OCI-LY1 (cell line): ENCODE measurements at regions not wholly inside any gene's neighbourhood (a gene's known extent, or its start where the extent isn't known, plus 50 kb on each side); places are given as distances from the start of the nearest gene placed in this dataset.

Source experiments
- H2AFZ ChIP-seq: fragments of 200-600 bp; sonication (generic), shearing (Covaris generic); 2 replicates; pipeline ENCODE4 v1.6.0; 2014; ENCODE audit warnings: antibody characterized with exemption, mild to moderate bottlenecking, low read length
- H3F3A ChIP-seq: fragments of 200-600 bp; sonication (generic), shearing (Covaris generic); 2 replicates; pipeline ENCODE4 v1.6.0; 2014; ENCODE audit warnings: mild to moderate bottlenecking, antibody characterized with exemption, low read length, moderate library complexity; ENCODE audit not compliant: insufficient read depth
- H3K27ac ChIP-seq: fragments of 200-600 bp; sonication (generic); 2 replicates; pipeline ENCODE4 v1.5.1; 2014; ENCODE audit warnings: low read length, mixed run types, mild to moderate bottlenecking, low read depth; ENCODE audit not compliant: poor library complexity, severe bottlenecking
- H3K27me3 ChIP-seq: fragments of 200-600 bp; sonication (generic); 2 replicates; pipeline ENCODE4 v1.6.0; 2014; ENCODE audit warnings: antibody characterized with exemption, mild to moderate bottlenecking, low read length, moderate library complexity; ENCODE audit not compliant: insufficient read depth
- H3K36me3 ChIP-seq: fragments of 200-600 bp; sonication (generic); 2 replicates; pipeline ENCODE4 v1.6.1; 2014; ENCODE audit warnings: mild to moderate bottlenecking, antibody characterized with exemption, low read length, moderate library complexity, mixed read lengths; ENCODE audit not compliant: insufficient read depth
- H3K4me1 ChIP-seq: fragments of 200-600 bp; sonication (generic); 2 replicates; pipeline ENCODE4 v1.5.1; 2014; ENCODE audit warnings: mild to moderate bottlenecking, low read length, moderate library complexity; ENCODE audit not compliant: insufficient read depth, severe bottlenecking
- H3K4me2 ChIP-seq: fragments of 200-600 bp; sonication (generic), shearing (Covaris generic); 2 replicates; pipeline ENCODE4 v1.6.1; 2014; ENCODE audit warnings: low read length
- H3K4me3 ChIP-seq: fragments of 200-600 bp; sonication (generic); 2 replicates; pipeline ENCODE4 v1.5.1; 2014; ENCODE audit warnings: low read length, low read depth, mild to moderate bottlenecking, mixed read lengths; ENCODE audit not compliant: poor library complexity, severe bottlenecking
- H3K79me2 ChIP-seq: fragments of 200-600 bp; shearing (Covaris generic); 2 replicates; pipeline ENCODE4 v1.6.1; 2016; ENCODE audit warnings: mixed run types, low read length, mixed read lengths; ENCODE audit not compliant: insufficient read depth
- H3K9ac ChIP-seq: fragments of 200-600 bp; sonication (generic), shearing (Covaris generic); 2 replicates; pipeline ENCODE4 v1.6.1; 2014; ENCODE audit warnings: mild to moderate bottlenecking, low read length, mixed read lengths
- H3K9me2 ChIP-seq: fragments of 200-600 bp; sonication (generic), shearing (Covaris generic); 2 replicates; pipeline ENCODE4 v1.6.1; 2014; ENCODE audit warnings: low read depth, mild to moderate bottlenecking, low read length, mixed read lengths
- H3K9me3 ChIP-seq: fragments of 200-600 bp; shearing (Covaris generic); 2 replicates; pipeline ENCODE4 v1.6.1; 2014; ENCODE audit warnings: low read length, mixed read lengths
- H4K20me1 ChIP-seq: fragments of 200-600 bp; sonication (generic), shearing (Covaris generic); 2 replicates; pipeline ENCODE4 v1.6.0; 2016; ENCODE audit warnings: mild to moderate bottlenecking, low read length; ENCODE audit not compliant: insufficient read depth
- EZH2 ChIP-seq: fragments of 200-600 bp; sonication (generic), shearing (Covaris generic); IDR thresholded peaks from 2 replicates; pipeline ENCODE4 v1.8.0; 2017; ENCODE audit warnings: borderline replicate concordance, mixed run types, mild to moderate bottlenecking, antibody characterized with exemption, low read length, moderate library complexity, mixed read lengths
- TF ChIP-seq, protein P1 (sequence below): fragments of 200-600 bp; sonication (generic), shearing (Covaris generic); IDR thresholded peaks from 2 replicates; pipeline ENCODE4 v1.5.1; 2017; ENCODE audit warnings: mild to moderate bottlenecking, antibody characterized with exemption, low read length, moderate library complexity, mixed read lengths

DNA sequence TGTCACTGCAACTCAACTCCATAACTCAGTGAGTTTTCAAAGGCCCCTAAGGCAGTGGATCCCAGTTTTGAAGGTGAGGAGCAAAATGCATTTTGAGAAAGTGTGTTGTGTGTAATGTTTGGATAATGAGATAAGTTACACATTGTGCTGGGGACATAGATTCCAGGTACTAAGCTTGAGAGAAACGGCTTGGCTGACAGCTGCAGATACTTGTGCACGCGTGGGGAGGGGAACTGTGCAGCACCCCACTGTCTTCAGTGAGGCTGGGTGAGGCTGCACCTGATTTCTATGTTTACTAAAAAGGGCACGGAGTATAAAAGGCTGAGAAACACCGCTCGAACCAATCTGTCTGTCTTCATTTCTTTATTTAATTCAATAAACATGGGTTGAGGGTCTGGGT, 254.0 kb upstream of the COPS8 start:
- H3K27me3 ChIP-seq, result no peaks in the 10 kb centered on the region; the same call in 1 of the 2 replicates
- no peak overlapping the region for H2AFZ ChIP-seq
- no peaks in the 10 kb centered on the region for H3K79me2 ChIP-seq
- no peaks in the 10 kb centered on the region for H3K9me3 ChIP-seq
- no peaks in the 10 kb centered on the region for H3K4me1 ChIP-seq
- no peaks in the 10 kb centered on the region for H3F3A ChIP-seq
- no peak overlapping the region for H3K4me2 ChIP-seq
- H3K9me2 ChIP-seq, result no peaks in the 10 kb centered on the region
- H3K4me3 ChIP-seq, result no peak overlapping the region
- no peak overlapping the region for H3K27ac ChIP-seq
- no peaks in the 10 kb centered on the region for H3K36me3 ChIP-seq
- TF ChIP-seq, protein P1, sequence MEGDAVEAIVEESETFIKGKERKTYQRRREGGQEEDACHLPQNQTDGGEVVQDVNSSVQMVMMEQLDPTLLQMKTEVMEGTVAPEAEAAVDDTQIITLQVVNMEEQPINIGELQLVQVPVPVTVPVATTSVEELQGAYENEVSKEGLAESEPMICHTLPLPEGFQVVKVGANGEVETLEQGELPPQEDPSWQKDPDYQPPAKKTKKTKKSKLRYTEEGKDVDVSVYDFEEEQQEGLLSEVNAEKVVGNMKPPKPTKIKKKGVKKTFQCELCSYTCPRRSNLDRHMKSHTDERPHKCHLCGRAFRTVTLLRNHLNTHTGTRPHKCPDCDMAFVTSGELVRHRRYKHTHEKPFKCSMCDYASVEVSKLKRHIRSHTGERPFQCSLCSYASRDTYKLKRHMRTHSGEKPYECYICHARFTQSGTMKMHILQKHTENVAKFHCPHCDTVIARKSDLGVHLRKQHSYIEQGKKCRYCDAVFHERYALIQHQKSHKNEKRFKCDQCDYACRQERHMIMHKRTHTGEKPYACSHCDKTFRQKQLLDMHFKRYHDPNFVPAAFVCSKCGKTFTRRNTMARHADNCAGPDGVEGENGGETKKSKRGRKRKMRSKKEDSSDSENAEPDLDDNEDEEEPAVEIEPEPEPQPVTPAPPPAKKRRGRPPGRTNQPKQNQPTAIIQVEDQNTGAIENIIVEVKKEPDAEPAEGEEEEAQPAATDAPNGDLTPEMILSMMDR, result no peak
- no peak for TF ChIP-seq EZH2
- H4K20me1 ChIP-seq, result no peaks in the 10 kb centered on the region
- no peak overlapping the region for H3K9ac ChIP-seq

DNA sequence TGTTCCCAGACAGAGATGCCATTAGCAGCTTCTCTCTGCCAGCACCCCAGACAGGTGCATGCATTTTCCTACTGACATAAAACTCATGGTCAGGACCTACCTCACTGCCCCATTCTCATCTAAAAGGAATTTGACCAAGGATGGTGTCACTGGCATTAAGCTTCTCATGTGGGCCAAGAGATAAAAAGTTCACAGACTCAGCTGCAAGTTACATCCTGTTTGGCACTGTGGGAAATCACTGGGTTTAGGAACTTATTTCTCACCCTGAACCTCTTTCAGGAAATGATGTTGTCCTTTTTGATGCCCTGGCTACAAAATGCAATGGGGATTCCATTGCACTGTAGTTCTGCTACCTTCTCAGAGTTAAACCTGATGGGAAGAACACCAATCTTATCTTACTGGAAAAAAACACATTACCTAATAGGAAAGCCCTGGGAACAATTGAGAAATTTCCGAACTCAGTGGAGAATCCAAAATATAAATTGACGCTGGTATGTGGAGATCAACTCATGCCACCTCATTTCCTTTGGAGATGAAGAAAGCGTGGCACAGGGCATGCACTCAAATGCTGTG, 252.1 kb upstream of the COPS8 start:
- Histone ChIP-seq H2AFZ (no peak overlapping the region), H3F3A (no peaks in the 10 kb centered on the region), H3K27me3 (no peaks in the 10 kb centered on the region; the same call in 1 of the 2 replicates), H3K9me3 (no peaks in the 10 kb centered on the region), H3K4me2 (no peak overlapping the region), H3K79me2 (no peaks in the 10 kb centered on the region), H3K36me3 (no peaks in the 10 kb centered on the region), H3K9me2 (no peaks in the 10 kb centered on the region), H3K27ac (no peak overlapping the region), H4K20me1 (no peaks in the 10 kb centered on the region), H3K9ac (no peak overlapping the region), H3K4me3 (no peak overlapping the region), H3K4me1 (no peaks in the 10 kb centered on the region)
- TF ChIP-seq EZH2, result no peak
- TF ChIP-seq, protein P1, result no peak

DNA sequence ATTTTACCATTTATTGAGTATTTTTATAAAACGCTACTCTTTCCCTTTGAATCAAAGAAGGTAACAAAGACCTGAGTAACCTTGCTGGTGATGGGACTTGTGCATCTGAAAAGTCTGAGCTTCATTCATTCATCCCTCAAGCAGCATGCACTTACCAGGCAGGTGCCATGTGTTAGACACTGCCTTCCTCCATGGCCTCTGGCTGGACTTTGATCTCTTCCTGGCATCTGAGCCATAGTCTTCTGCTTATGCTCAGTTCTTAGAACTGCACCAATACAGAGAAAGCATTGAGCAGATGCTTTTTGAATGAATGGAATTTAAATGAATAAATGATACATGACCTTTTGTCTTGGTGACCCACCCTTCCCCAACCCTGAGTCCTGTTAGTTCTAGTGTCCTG, 251.4 kb upstream of the COPS8 start:
- no peak for TF ChIP-seq EZH2
- TF ChIP-seq, protein P1, result no peak

More for the DNA sequence above, 251.4 kb upstream of the COPS8 start:
- Histone ChIP-seq H3K9me2 (no peaks in the 10 kb centered on the region), H3K36me3 (no peaks in the 10 kb centered on the region), H4K20me1 (no peaks in the 10 kb centered on the region), H3K79me2 (no peaks in the 10 kb centered on the region), H3K4me1 (no peaks in the 10 kb centered on the region), H3K4me2 (no peak overlapping the region), H3K27me3 (no peaks in the 10 kb centered on the region; the same call in 1 of the 2 replicates), H3F3A (no peaks in the 10 kb centered on the region), H3K4me3 (no peak overlapping the region), H3K9ac (no peak overlapping the region), H3K27ac (no peak overlapping the region), H3K9me3 (no peaks in the 10 kb centered on the region), H2AFZ (no peak overlapping the region)
